Kidney epithelial cell (primary cell): ENCODE measurements at regions not wholly inside any gene's neighbourhood (a gene's known extent, or its start where the extent isn't known, plus 50 kb on each side); places are given as distances from the start of the nearest gene placed in this dataset.

Experiments used
- DNase-seq: peaks from one replicate; pipeline ENCODE4 v3.0.0-alpha.2; 2010; ENCODE audit warnings: low read depth
- H3K27me3 ChIP-seq: 2 replicates; pipeline ENCODE4 v1.6.0; 2011; ENCODE audit warnings: low read length; ENCODE audit not compliant: control insufficient read depth, insufficient read depth
- H3K36me3 ChIP-seq: 2 replicates; pipeline ENCODE4 v1.5.1; 2011; ENCODE audit warnings: low read length; ENCODE audit not compliant: control insufficient read depth, insufficient read depth
- H3K4me3 ChIP-seq: 2 replicates; pipeline ENCODE4 v1.5.1; 2011; ENCODE audit warnings: low read depth, mild to moderate bottlenecking, control low read depth, low read length
- CTCF ChIP-seq: IDR thresholded peaks from 2 replicates; pipeline ENCODE4 v1.5.1; 2011; ENCODE audit warnings: mild to moderate bottlenecking, moderate library complexity, low read length, control low read depth, inconsistent platforms; ENCODE audit not compliant: insufficient read depth, poor library complexity, severe bottlenecking

GRCh38 chr13:103178986-103179943 is 113.0 kb upstream of the SLC10A2 start:
- no peak for TF ChIP-seq CTCF
- no peak overlapping the region for H3K4me3 ChIP-seq
- no peak for DNase-seq

GRCh38 chr13:103174966-103175365 is 108.7 kb upstream of the SLC10A2 start:
- Histone ChIP-seq H3K4me3 (no peak overlapping the region), H3K36me3 (no peaks in the 10 kb centered on the region), H3K27me3 (no peaks in the 10 kb centered on the region)
- no peak for DNase-seq
- TF ChIP-seq CTCF: no peak

More at GRCh38 chr13:103178986-103179943, 113.0 kb upstream of the SLC10A2 start:
- H3K36me3 ChIP-seq: no peaks in the 10 kb centered on the region
- no peaks in the 10 kb centered on the region for H3K27me3 ChIP-seq

- Histone ChIP-seq H3K36me3 (no peaks in the 10 kb centered on the region), H3K27me3 (no peaks in the 10 kb centered on the region), H3K4me3 (no peak overlapping the region)
- TF ChIP-seq CTCF: no peak
- DNase-seq: no peak
These were observed 102.8 kb upstream of the SLC10A2 start for GRCh38 chr13:103168901-103169508.

GRCh38 chr13:103164251-103164650 is 98.0 kb upstream of the SLC10A2 start:
- no peak overlapping the region for H3K4me3 ChIP-seq

GRCh38 chr13:103161476-103161875 is 95.3 kb upstream of the SLC10A2 start:
- Histone ChIP-seq H3K36me3 (no peaks in the 10 kb centered on the region), H3K27me3 (no peaks in the 10 kb centered on the region), H3K4me3 (no peak overlapping the region)
- no peak for DNase-seq
- TF ChIP-seq CTCF: no peak

More at GRCh38 chr13:103164251-103164650, 98.0 kb upstream of the SLC10A2 start:
- TF ChIP-seq CTCF: no peak
- no peak for DNase-seq
- Histone ChIP-seq H3K36me3 (no peaks in the 10 kb centered on the region), H3K27me3 (no peaks in the 10 kb centered on the region)
